ENCODE measurements at regions not wholly inside any gene's neighbourhood (a gene's known extent, or its start where the extent isn't known, plus 50 kb on each side); places are given as distances from the start of the nearest gene placed in this dataset.

GRCh38 chr5:117805058-117805457, 1183.3 kb downstream of the DTWD2 start:
- no peak for TF ChIP-seq CTCF (IDR thresholded peaks at IDR 0.05)
- TF ChIP-seq POLR2A (IDR thresholded peaks at IDR 0.05): no peak
- TF ChIP-seq EP300 (IDR thresholded peaks at IDR 0.05): no peak
- no peak for TF ChIP-seq POLR2AphosphoS5 (IDR thresholded peaks at IDR 0.05)
